SK-MEL-5 (cell line): ENCODE measurements at regions not wholly inside any gene's neighbourhood (a gene's known extent, or its start where the extent isn't known, plus 50 kb on each side); places are given as distances from the start of the nearest gene placed in this dataset.

Experiments used
- DNase-seq: peaks from one replicate; pipeline ENCODE4 v3.0.0-alpha.2; 2016; ENCODE audit warnings: low read depth, low spot score
- in situ Hi-C: cut with HindIII; loops from 2 replicates; pipeline ENCODE4 v1.10.0; 2016; ENCODE audit warnings: low sequenced_read_pairs, high pct_unique_total_duplicates, low pct_unique_long_range_greater_than_20kb

DNA sequence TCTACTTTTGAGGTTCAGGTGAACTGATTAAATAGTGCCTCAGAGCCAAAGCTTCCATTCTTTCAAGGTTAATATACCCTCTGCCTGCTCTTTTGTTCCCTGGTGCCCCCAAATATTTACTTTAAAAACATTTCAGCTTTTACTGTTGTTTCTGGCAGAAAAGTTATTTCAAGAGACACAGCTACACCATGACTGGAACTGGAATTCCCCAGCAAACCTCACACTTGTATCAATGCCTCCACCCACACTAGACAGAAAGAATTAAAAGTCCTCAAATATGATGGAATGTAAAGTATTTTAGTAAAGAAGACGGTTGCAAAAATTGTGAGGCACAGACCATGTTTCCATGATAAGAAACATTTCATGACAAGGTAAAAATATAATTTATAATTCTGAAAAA, 720.2 kb upstream of the TYRP1 start:
- DNase-seq: no peak
- in situ Hi-C loops: no loop called here

DNA sequence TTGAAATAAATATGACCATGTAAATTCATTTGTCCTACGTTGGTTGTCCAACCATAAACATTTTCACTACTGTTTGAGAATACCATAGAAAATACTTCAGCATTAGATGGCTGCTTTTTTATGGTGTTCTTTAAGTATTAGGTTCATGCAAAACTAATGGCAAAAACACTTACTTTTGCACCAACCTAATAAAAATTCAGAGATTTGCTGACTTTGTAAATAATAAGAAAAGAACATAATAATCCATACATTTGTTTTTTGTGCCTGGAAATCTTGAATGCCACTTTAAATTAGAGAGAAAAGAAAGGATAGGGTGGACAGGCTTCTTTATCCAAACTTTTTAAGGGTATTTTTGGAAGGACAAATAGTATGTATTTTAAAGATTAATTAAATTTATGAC, 719.7 kb upstream of the TYRP1 start:
- no peak for DNase-seq
- in situ Hi-C loops: no loop called here

DNA sequence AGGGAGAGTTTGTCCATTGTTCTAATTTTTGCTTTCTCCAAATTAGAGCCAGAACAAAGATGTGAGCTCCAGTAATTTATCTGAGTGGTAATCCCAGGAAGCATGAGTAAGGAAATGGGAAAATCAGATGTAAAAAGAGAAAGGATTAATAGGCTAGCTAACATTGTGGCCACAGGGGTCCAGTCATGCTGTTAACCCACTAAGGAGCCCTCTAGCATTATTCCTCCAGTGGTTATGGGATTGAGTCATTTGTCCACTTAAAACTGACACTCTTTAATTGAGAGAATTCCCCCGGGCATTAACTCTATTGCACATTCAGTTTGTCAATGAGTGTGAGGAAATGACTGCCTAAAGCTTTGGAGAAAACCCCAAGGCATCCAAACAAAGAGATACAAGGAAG, 700.3 kb upstream of the TYRP1 start:
- DNase-seq: peak; percentile 46
- in situ Hi-C loops: no loop called here

DNA sequence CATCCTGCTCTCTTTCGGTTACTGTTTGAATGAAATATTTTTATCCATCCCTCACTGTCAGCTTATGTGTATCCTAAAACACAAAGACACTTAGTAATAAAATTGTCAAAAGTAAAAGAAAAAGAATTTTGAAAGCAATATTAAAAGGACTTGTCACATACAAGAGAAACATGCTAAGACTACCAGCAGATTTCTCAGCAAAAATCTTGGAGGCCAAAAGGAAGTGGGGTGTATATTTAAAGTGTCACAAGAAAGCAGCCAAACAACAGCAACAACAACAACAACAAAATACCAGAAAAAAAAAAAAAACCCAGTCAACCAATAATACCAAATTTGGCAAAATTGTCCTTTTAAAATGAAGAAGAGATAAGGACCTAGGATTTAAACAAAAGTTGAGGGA, 678.7 kb upstream of the TYRP1 start:
- no peak for DNase-seq
- in situ Hi-C loops: no loop called here

DNA sequence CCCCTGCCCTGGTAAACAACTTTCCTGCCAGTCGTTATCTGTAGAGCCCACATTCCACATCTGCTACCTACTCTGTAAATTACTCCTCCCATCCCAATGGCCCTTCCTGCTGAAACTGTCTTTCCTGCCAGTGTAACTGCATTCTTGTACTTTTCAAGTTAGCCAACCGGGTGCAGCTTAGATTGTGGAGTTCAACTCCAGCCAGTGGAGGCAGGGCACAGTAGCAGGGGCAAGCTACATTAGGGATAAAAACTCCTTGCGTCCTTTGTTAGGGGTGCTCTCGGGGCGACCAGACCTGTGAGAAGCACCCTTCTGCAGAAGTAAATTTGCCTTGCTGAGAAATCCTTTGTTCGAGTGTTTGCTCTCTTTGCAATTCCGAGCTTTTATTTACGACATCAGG, 639.0 kb upstream of the TYRP1 start:
- in situ Hi-C loops: no loop called here
- no peak for DNase-seq

DNA sequence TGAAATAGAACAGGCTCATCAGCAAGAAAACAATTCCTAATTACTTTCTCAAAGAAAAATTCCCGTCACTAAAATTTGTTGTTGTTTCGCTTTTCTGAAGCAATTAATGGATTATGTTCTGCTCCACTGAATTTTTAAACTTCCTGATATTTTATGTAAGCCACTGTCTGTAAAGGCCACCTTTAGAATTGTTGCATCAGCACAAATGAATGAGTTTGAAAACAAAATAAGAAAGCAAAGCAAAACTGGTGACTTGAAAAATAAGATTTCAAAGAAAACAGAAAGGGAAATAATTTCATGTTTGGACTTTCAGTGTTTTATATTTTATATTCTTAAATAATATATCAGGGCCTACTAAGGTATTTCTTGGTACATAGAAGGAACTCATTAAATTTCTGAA, 636.3 kb upstream of the TYRP1 start:
- in situ Hi-C loops: no loop called here
- no peak for DNase-seq

DNA sequence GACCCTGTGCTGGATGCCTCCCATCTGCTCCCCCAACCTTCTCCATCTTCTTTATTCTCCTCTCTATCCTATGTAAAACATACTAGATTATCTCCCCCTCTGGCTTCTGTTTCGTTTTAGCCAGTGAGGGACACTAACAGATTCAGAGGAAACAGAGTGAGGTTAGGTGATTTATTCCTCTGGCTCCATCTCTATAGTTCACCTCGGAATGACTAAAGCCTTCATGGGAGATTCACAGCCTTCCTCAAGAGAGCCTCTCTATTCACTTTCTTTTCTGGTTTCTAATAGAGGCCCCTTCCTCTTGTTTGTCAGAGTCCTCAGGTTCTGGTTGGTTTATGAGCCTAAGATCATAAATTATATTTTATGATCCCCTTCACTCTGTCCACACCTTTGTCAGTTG, 633.1 kb upstream of the TYRP1 start:
- in situ Hi-C loops: no loop called here
- DNase-seq: no peak

DNA sequence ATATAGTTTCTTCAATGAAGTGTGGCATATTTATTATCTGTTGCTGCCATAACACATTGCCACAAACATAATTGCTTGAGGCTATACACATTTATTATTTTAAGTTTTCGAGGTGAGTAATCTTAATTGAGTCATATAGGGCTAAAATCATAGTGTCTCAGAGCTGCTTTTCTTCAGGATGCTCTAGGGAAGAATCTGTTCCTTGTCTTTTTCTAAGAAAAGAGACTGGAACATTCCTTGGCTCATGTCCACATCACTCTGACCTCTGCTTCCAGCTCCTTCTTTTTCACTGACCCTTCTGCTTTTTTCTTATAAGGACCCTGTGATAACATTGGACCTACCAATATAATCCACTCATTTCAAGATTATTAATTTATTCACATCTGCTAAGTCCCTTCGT, 632.4 kb upstream of the TYRP1 start:
- DNase-seq: no peak
- in situ Hi-C loops: no loop called here

DNA sequence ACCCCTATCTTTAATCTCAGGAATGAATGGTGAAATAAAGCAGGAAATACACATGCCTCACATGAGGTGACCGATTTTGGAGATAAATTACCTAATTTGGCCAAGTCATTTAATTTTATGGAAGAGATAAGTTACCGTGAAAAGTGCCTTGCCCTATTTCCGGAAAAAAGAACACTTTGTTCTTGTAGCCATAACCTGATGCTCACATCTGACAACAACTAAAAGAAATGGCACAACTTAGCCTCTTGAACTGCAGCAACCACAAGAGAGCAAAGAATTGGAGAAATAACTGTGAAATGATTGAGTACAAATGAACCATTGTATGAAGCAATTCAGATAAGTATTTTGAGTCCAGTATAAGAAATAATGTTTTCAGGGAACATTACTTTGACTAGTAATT, 628.1 kb upstream of the TYRP1 start:
- in situ Hi-C loops: no loop called here
- no peak for DNase-seq

DNA sequence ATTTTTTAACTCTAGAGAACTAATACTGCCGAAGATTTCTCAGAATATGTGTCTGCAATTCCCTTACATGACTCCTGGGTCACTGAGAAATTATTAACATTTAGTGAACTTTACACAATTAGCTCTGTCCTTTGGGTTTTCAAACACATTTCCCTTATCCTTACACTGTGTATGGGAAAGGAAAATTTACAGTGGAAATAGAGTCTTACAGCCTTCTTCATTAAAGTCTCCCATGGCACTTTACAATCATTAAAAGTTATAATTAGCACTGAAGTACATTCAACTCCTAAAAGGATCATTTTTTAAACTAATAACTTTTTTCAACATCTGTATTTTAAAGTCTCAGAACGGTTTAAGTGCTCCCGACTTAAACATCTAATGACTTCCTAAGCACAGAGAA, 627.5 kb upstream of the TYRP1 start:
- no peak for DNase-seq
- in situ Hi-C loops: no loop called here

DNA sequence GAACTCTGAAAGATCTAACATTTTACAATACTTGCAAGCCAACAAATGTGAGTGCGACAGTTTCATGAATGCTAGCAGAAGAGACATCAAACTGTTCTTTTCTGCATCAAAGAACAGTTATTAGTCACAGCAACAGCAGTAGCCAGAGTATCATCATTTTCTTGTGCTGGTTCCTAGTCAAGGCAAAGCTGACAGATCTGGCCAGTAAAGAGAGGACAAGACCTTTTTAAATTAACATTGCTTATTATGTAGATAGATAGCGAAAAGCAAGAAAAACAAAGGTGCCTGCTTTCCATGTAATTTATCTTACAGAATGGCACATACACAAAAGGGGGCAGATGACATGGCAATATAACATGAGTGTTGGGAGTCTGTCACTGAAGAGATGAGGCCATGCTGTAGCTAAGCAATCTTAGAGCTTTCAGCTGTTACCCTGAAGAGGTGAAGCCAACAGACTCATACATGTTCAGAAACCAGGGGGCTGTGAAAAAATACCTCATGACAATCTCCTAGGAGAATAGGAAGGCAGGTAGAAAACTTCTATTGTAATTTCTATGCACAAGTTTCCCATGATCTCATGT, 626.6 kb upstream of the TYRP1 start:
- DNase-seq: no peak
- in situ Hi-C loops: no loop called here

DNA sequence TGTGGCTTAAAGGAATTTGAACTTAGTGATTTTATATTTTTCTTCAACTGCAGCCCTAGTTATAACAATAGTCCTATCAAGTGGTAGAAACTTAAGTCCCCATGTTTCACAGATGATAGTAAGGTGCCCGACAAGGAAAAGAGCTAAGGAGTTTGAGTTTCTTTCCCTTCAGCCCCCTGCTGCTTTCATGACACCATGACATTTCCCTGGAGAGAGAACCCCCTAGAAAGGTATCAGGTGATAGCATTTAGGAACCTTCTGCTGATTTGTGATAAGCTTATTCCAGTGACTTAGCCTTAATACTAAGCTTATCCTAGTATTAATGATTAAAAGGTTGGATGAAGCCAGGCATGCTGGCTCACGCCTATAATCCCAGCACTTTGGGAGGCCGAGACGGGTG, 623.8 kb upstream of the TYRP1 start:
- in situ Hi-C loops: no loop called here
- no peak for DNase-seq

DNA sequence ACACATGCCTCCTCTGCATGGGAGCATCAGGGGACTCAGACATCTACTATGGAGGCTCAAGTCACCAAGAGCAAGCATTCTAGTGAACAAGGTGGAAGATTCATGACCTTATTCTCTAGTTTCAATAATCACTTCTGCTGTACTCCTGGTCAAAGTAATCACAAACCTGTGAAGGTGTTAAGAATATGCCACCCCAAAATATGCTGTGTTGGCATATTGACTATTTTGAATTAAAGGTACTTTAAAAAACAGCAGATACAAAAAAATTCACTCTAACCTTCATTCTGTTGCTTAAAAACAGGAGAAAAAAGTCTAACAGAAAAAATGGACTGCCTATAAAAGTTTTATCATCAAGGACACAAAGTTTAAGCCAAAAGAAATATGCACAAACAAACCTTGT, 607.8 kb upstream of the TYRP1 start:
- in situ Hi-C loops: no loop called here
- DNase-seq: no peak

DNA sequence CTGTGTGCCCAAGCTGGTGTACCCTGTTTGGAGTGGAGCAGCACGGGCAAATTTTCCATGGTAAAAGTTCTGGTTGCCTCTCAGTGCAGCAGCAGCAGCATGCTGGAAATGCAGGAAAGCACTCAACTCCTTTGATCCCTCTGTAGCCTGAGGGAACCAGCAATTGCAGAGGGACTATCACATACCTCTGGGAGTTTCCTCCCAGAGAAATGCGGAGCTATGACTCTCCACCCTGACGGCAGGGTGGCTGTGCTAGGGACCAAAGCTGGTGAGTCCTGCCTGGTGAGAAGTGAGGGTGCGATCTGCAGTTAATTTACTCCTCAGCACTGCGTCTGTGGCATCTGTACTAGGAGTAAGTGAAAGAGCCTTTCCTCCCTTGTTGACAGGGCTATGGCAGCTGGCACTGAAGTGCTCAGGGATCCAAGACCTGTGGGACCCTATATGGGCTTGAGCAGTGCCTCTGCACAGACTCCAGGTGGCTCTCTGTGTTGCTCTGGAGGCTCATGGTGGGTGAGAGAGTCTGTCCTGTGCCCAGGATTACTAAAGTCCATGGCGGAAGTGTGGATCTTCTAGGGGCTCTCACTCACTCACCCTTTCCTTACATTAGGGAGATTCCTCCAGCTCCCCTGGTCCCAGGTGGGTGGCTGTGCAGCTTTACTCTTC, 601.2 kb upstream of the TYRP1 start:
- no peak for DNase-seq
- in situ Hi-C loops: no loop called here

DNA sequence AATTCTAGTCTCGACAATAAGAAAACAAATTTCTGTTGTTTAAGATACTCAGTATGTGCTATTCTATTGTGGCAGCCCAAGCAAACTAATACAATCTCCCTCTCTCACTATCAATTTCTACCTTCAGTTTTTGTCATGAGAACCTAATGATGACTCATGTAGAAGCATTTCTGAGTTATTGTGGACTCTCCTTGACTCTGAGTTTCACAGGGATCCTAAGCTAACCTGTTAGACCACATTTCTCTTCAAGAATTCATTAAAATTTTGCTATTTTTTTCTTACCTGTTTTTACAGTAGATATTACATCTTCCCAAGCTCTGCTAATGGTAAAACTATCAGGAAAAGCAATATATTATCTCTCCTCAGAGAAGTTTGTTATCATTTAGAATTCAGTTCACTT, 599.1 kb upstream of the TYRP1 start:
- DNase-seq: no peak

DNA sequence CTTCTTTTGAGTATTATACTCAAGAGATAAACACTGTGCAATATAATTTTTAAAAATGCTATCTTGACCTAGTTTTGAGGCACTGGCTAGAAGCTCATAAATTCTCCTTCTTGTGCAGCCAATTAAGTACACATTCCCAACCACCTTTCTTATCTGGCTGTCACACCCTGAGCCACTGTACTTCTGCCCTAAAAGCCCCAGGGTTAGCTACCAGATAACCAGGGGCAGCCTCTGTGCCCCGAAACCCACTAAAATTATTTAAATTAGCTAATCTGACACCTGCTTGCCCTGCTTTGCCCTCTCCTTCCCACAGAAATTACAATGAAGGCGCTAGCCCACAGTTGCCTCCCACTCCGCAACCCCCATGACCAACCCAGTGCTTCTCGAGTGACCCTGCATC, 597.3 kb upstream of the TYRP1 start:
- in situ Hi-C loops: no loop called here
- no peak for DNase-seq

More for the DNA sequence above, 599.1 kb upstream of the TYRP1 start:
- in situ Hi-C loops: no loop called here

DNA sequence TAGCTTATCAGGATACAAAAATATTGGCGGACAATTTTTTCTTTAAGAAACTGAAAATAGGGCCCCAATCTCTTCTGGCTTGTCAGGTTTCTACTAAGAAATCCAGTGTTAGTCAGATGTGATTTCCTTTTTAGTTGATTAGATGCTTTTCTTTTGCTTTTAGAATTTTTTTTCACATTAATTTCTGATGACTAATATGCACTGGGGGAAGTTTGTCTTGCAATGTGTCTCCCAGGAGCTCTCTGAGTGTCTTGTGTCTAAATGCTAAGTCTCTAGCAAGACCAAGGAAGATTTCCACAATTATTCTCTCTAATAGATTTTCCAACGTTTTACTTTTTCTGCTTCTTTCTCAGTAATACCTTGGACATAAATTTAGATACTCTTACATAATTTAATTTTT, 559.8 kb upstream of the TYRP1 start:
- in situ Hi-C loops: no loop called here
- DNase-seq: no peak

DNA sequence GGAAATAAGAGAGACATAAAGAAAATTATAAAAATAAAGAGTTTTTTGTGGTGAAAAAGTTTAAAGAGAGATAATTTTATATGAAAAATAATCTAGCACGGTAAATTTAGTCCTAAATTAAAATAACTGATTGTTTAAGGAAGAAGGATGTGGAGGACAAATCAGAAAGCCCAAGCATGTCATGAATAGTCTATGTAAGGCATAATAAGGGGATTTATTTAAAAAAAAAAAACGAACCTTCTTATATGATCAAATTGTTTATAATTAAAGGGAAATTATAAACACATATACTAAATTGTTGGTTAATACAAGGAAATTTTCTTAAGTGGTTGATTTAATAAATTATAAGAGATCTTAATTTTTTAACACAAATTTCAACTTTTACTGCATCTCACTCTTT, 551.8 kb upstream of the TYRP1 start:
- in situ Hi-C loops: no loop called here
- no peak for DNase-seq

DNA sequence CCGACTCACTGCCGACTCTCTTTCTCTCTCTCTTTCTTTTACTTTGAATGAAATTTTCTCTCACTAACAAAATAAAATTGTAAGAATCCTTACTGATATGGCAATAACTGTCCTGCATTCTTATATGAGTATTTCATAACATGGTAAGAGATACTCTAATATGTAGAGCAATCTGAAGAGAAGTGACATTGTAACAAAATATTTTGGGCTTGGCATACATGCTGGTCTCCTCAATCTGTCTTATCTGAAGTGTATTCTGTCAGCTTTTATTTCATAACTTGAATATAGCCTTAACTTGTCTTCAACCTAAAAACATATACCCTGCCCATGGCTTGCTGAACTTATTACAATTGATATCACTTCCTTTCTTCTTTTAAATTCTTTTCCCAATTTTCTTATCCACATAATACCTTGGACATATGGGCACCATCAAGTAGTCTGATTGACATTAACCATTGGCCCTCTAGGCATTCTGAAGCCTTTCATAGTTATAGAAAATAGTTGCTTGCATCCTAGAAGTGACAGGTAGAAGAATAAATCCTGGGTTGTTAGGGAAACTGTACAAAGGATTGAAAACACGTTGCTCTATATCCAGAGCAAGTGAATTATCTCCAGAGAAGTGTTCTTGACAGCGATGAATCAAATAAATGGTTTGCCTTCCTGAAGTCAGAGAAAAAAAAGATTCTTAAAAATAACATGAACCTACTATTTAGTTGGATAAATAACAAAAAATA, 537.6 kb upstream of the TYRP1 start:
- in situ Hi-C loops: no loop called here
- no peak for DNase-seq
